Kidney (tissue), 13 donors: ENCODE measurements at regions not wholly inside any gene's neighbourhood (a gene's known extent, or its start where the extent isn't known, plus 50 kb on each side); places are given as distances from the start of the nearest gene placed in this dataset.

Experiments
- DNase-seq, 5 donors: peaks; one replicate each; pipeline ENCODE4 v3.0.0-alpha.2; 2013 to 2020
- FAIRE-seq: peaks from 2 replicates; lab custom pipeline; 2012; peaks lifted over from hg19 to GRCh38; lab: Jason Lieb, UNC
- H3K27ac ChIP-seq, 2 donors: one replicate each; pipeline ENCODE4 v1.7.0; 2013; ENCODE audit warnings: low read depth in 2 of 2, low read length in 2 of 2, inconsistent platforms in 1 of 2
- H3K27me3 ChIP-seq: one replicate; pipeline ENCODE4 v1.7.1; 2013; ENCODE audit warnings: low read length, inconsistent platforms; ENCODE audit not compliant: control insufficient read depth, insufficient read depth
- H3K36me3 ChIP-seq, 3 donors: one replicate each; pipeline versions ENCODE4 v1.7.0 to v1.7.1; 2013; ENCODE audit warnings: low read length in 3 of 3, control low read depth in 1 of 3, inconsistent platforms in 1 of 3; ENCODE audit not compliant: insufficient read depth in 3 of 3, control insufficient read depth in 2 of 3
- H3K4me1 ChIP-seq, 3 donors: one replicate each; pipeline versions ENCODE4 v1.7.0 to v1.7.1; 2013; ENCODE audit warnings: low read length in 3 of 3, inconsistent platforms in 1 of 3, low read depth in 1 of 3; ENCODE audit not compliant: control insufficient read depth in 2 of 3, insufficient read depth in 2 of 3
- H3K4me3 ChIP-seq, 3 donors: one replicate each; pipeline versions ENCODE4 v1.7.0 to v1.8.1; 2013; ENCODE audit warnings: low read length in 3 of 3, control low read depth in 1 of 3, inconsistent platforms in 1 of 3
- H3K9ac ChIP-seq, 3 donors: one replicate each; pipeline versions ENCODE4 v1.7.0 to v1.7.1; 2013; ENCODE audit warnings: low read length in 3 of 3, control low read depth in 1 of 3, inconsistent platforms in 1 of 3
- H3K9me3 ChIP-seq, 3 donors: one replicate each; pipeline versions ENCODE4 v1.7.0 to v1.7.1; 2013; ENCODE audit warnings: low read length in 3 of 3, control low read depth in 1 of 3, inconsistent platforms in 1 of 3; ENCODE audit not compliant: control insufficient read depth in 2 of 3, insufficient read depth in 1 of 3
- intact Hi-C: fragments of 100-400 bp; cut with DNase I; formaldehyde crosslinking; loops from one replicate; pipeline ENCODE4 v1.11.1; 2022
- TF ChIP-seq, protein P1 (sequence below): IDR thresholded peaks from 3 replicates; pipeline ENCODE4 v1.5.1; 2012; ENCODE audit warnings: mild to moderate bottlenecking, moderate library complexity, borderline replicate concordance; ENCODE audit not compliant: insufficient read depth; ENCODE audit errors: extremely low read depth
- donor health status: control.
- donor health status: control.
- donor health status: control.
- donor health status: control.
- donor health status: control.
- donor health status: DM: yes; HTN: yes; CAD: no.
- donor health status: Normal renal cell carcinoma (clear cell type).

DNA sequence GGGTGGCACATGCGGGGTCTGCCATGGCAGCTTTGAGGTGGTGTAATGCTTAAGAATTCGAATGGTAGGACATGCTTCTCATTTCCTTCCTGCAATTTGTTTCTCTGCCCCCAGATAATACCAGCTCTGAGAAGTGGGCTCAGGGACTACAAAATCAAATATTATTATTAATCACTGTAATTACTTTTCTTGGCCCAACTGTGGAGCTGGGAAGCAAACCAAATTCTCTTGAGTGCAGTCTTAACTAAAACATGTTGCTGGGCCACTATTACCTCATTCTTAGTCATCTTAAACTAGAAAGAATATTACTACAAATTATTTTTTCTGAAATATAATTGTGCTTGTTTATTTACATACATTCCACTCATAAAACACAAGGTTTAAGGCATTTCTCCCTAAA, 566.7 kb upstream of the NRP1 start:
- Histone ChIP-seq H3K9ac (no peak overlapping the region), H3K4me1 (peaks cover 0 to 6% (median 0%) of the 10 kb centered on the region in 3 donors), H3K27me3 (no peaks in the 10 kb centered on the region), H3K4me3 (no peak overlapping the region), H3K9me3 (no peaks in the 10 kb centered on the region), H3K36me3 (no peaks in the 10 kb centered on the region), H3K27ac (no peak overlapping the region)
- TF ChIP-seq, protein P1, sequence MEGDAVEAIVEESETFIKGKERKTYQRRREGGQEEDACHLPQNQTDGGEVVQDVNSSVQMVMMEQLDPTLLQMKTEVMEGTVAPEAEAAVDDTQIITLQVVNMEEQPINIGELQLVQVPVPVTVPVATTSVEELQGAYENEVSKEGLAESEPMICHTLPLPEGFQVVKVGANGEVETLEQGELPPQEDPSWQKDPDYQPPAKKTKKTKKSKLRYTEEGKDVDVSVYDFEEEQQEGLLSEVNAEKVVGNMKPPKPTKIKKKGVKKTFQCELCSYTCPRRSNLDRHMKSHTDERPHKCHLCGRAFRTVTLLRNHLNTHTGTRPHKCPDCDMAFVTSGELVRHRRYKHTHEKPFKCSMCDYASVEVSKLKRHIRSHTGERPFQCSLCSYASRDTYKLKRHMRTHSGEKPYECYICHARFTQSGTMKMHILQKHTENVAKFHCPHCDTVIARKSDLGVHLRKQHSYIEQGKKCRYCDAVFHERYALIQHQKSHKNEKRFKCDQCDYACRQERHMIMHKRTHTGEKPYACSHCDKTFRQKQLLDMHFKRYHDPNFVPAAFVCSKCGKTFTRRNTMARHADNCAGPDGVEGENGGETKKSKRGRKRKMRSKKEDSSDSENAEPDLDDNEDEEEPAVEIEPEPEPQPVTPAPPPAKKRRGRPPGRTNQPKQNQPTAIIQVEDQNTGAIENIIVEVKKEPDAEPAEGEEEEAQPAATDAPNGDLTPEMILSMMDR = no peak
- no peak for FAIRE-seq
- no peak for DNase-seq
- intact Hi-C loops = no loop called here

DNA sequence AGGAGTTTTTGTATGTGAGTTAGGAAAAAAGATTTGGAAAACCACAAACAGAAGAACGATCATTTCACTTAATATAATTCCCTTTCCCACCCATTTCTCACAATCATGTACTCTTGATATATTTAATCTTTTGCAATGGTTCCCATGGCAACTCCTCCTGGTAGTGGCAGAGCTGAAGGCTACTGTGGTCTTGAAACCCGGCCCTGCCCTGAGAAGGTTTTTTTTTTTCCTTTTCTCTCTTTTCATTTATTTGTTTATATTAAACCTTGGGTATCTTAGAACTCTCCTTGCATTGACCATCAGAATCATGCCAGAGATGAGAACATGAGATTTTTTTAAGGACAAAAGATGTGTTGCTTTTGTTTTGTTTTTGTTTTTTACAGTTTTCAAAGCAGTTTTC, 566.1 kb upstream of the NRP1 start:
- H3K9me3 ChIP-seq = no peaks in the 10 kb centered on the region

DNA sequence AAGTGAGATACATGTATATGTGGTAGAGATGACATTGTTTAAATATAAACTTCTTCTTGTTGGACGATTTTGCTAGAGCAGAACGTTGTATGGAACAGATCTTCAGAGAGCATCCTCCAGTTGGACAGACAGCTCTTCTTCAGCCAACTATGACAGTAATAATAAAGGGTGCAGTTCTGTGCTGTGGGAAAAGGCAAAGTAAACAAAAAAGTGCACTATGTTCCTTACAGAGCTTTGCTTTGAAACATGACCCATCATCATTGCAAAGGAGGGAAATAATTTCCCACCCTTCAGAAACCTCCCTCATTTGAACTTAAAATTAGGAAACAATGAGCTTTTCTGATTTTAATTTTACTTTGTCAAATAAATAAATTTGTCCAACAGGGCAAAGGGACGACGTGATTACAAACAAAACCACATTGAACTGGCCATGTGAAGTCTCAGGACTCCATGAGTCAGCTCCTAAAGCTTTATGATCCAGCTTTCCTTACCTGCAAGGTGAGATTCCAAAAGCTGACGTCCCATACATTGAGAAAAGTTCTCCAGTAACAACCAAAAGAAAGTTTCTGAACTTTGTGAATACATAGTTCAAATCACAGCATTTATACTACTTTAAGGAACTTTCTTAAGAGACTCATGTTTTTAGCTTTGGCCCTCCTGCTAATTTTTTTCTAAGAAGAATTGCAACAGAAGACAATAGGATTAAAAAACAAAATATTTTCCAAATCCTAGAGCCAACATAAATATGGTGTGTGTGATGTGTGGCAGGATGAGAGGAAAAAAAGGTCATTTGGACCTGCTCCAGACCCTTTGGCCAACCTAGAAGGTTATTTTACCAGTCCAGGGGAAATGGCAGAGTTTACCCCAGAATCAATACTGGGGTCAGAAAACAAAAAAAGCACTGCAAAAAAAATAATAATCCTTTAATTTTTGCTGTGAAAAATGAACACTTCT, 565.4 kb upstream of the NRP1 start:
- H3K27me3 ChIP-seq = no peaks in the 10 kb centered on the region
- no peak overlapping the region for H3K27ac ChIP-seq
- H3K9ac ChIP-seq = no peak overlapping the region
- H3K9me3 ChIP-seq = no peaks in the 10 kb centered on the region
- H3K4me3 ChIP-seq = no peak overlapping the region
- TF ChIP-seq, protein P1 = no peak
- intact Hi-C loops = no loop called here
- peaks cover 0 to 6% (median 0%) of the 10 kb centered on the region in 3 donors for H3K4me1 ChIP-seq
- no peaks in the 10 kb centered on the region for H3K36me3 ChIP-seq
- DNase-seq = no peak
- no peak for FAIRE-seq

More for the DNA sequence above, 566.1 kb upstream of the NRP1 start:
- H3K36me3 ChIP-seq = no peaks in the 10 kb centered on the region
- no peak overlapping the region for H3K27ac ChIP-seq
- intact Hi-C loops = no loop called here
- FAIRE-seq = no peak
- DNase-seq = no peak
- no peak overlapping the region for H3K9ac ChIP-seq
- no peak overlapping the region for H3K4me3 ChIP-seq
- TF ChIP-seq, protein P1 = no peak
- H3K4me1 ChIP-seq = peaks cover 0 to 6% (median 0%) of the 10 kb centered on the region in 3 donors
- H3K27me3 ChIP-seq = no peaks in the 10 kb centered on the region
